ENCODE measurements at regions not wholly inside any gene's neighbourhood (a gene's known extent, or its start where the extent isn't known, plus 50 kb on each side); places are given as distances from the start of the nearest gene placed in this dataset.
A peak's percentile ranks its signal among the peaks of the same experiment; 100 is the strongest.

DNA sequence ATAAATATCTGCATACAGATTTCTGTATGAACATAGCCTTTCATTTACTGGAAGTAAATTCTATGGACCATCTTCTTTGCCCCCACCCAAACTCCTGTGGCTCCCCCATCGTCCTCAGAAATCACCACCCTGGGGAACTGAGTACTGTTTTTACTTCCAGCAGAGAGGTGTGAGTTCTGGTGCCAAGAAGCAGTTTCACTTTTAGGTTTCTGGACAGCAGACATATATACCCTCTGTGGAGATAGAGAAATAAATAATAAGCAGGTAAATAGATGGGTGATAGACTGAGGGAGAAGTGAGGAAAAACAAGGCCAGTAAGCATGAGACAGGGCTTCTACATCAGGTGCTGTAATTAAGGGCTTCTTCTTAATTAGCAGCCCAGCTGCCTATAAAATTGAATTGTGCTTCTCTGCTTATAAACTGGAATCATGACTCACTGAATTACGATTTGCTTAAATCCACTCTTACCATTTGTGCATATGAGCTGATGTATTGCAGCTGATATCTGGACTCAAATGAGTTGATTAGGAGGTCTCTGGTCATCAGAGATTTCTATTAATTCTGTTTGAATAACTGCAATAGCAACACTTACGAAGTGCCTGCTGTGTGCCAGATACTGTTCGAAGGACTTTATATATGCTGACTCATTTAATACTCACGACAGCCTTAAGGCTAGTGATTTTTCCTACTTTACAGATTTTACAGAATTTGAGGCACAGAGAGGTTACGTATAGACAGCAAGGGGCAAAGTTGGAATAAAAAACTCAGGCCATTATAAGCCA lies 60.8 kb upstream of the DHX15 start:
- Mint-ChIP-seq H3K4me1 (peaks cover 50% of the 10 kb centered on the region), H3K27me3 (ENCODE audit: low read depth, poor library complexity) (peaks cover 7% of the 10 kb centered on the region), H3K36me3 (ENCODE audit: low read depth) (no peaks in the 10 kb centered on the region), H3K4me3 (no peak overlapping the region), H3K27ac (no peak overlapping the region), H3K9me3 (no peaks in the 10 kb centered on the region)
- no peak for DNase-seq
- TF ChIP-seq, protein P1, sequence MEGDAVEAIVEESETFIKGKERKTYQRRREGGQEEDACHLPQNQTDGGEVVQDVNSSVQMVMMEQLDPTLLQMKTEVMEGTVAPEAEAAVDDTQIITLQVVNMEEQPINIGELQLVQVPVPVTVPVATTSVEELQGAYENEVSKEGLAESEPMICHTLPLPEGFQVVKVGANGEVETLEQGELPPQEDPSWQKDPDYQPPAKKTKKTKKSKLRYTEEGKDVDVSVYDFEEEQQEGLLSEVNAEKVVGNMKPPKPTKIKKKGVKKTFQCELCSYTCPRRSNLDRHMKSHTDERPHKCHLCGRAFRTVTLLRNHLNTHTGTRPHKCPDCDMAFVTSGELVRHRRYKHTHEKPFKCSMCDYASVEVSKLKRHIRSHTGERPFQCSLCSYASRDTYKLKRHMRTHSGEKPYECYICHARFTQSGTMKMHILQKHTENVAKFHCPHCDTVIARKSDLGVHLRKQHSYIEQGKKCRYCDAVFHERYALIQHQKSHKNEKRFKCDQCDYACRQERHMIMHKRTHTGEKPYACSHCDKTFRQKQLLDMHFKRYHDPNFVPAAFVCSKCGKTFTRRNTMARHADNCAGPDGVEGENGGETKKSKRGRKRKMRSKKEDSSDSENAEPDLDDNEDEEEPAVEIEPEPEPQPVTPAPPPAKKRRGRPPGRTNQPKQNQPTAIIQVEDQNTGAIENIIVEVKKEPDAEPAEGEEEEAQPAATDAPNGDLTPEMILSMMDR (IDR thresholded peaks at IDR 0.05), result no peak

DNA sequence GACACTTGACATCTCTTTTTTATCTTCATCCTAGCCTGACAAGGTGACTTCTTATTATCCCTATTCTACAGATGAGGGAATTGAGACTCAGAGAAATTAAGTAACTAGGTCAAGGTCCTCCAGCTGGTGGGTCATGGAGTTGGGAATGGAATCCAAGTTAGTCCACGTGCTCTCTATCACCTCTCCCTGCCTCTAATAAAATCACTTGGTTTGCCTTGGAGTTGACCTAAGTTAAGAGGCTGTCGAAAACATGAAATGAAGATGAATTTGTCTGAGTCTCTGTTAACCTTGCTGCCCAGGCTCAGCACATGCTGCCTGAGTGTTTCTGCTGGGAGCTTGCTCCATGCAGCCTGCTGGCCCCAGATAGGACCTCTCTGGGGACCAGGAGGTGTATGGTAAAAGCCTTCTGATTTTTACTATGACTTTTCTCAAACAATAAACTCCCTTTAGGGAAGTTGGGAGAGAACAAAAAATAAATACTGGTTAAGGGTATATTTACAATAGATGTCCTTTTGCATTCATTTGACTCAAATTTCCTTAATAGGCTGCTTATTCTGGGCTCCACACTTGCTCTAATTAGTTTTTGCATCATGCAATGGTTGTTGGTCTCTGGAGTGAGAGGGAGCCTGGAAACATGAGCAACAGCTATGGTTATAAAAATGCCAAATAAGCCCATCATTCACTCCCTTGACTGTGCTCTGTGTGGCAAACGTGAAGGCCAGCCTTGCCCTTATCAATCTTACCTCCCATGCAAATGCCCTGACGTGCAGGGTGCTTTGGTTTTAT lies 61.6 kb upstream of the DHX15 start:
- TF ChIP-seq, protein P1 (IDR thresholded peaks at IDR 0.05), result no peak
- DNase-seq, result no peak
- H3K4me1 Mint-ChIP-seq, result peaks cover 50% of the 10 kb centered on the region

DNA sequence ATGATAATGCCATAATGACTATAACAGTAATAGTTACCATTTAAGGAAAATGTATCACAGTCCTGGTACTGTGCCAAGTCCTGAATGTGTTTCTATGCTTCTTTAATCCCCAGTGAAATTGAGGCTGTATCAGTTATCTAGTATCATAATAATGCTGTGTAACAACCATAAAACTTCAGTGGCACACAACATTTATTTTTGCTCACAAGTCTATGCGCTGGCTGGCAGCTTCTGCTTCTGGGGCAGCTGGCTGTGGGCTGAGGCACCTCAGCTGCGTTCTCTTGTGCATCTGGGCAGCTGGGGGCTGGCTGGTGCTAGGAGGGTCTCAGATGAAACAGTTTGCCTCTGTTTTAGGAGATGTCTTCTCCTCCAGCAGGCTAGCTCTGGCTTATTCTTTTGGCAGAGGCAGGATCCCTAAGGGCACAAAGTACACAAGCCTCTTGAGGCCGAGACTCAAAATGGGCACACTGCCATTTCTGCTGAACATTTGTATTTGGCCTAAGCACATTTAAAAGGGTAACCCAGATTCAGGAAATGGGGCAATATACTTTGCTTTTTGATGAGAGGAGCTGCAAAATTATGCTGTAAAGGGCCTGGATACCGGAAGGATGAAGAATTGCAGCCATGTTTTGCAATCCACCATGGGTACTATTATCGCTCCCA lies 62.6 kb upstream of the DHX15 start:
- no peak overlapping the region for H3K4me3 Mint-ChIP-seq

More for the DNA sequence above, 61.6 kb upstream of the DHX15 start:
- H3K36me3 Mint-ChIP-seq (ENCODE audit: low read depth), result no peaks in the 10 kb centered on the region
- H3K27ac Mint-ChIP-seq, result peak overlapping the region; percentile 60
- H3K9me3 Mint-ChIP-seq, result no peaks in the 10 kb centered on the region
- peak overlapping the region; percentile 25 for H3K4me3 Mint-ChIP-seq
- peaks cover 7% of the 10 kb centered on the region for H3K27me3 Mint-ChIP-seq (ENCODE audit: low read depth, poor library complexity)

DNA sequence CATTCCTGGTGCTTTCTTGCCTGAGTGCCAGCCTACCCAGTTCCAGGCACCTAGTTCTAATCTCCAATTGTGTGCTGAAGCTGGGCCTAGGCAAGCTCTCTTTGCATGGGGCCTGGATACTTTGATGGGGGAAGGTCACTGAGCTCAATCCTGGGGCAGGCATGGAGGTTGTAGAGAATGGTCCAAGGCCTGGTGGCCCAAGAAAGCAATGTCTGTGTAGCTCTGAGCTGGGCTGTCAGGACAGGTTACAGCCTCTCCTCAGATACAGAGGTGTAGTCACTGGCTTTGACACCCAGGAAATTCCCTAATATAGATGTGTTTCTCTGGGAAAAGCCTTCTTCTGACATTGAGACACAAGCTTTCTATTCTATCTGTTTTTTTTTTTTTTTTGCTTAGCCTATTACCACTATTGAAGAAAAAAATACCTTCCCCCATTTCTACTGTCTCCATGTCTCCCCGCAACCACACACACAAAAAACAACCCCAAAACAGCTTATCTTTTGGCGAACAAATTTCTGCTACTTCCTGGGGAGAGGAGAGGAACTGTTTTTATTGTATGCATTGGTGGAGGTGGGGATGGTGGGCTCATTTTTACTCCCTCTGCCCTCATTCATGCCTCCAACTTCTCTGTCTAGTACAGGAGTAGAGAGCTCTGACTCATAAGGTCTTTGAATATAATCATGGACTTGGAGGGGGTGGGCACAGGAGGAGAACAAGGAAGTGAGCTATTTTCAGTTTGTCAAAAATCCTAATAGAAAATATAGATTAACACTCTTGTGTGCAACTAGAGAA lies 66.7 kb upstream of the DHX15 start:
- H3K9me3 Mint-ChIP-seq, result no peaks in the 10 kb centered on the region
- no peaks in the 10 kb centered on the region for H3K36me3 Mint-ChIP-seq (ENCODE audit: low read depth)
- H3K27ac Mint-ChIP-seq, result no peak overlapping the region
- H3K4me3 Mint-ChIP-seq, result no peak overlapping the region
- H3K4me1 Mint-ChIP-seq, result peaks cover 49% of the 10 kb centered on the region
- TF ChIP-seq, protein P1 (IDR thresholded peaks at IDR 0.05), result no peak
- peaks cover 7% of the 10 kb centered on the region for H3K27me3 Mint-ChIP-seq (ENCODE audit: low read depth, poor library complexity)
- no peak for DNase-seq

More for the DNA sequence above, 62.6 kb upstream of the DHX15 start:
- DNase-seq, result no peak
- peaks cover 9% of the 10 kb centered on the region for H3K27me3 Mint-ChIP-seq (ENCODE audit: low read depth, poor library complexity)
- TF ChIP-seq, protein P1 (IDR thresholded peaks at IDR 0.05), result no peak
- H3K4me1 Mint-ChIP-seq, result peaks cover 50% of the 10 kb centered on the region
- no peaks in the 10 kb centered on the region for H3K36me3 Mint-ChIP-seq (ENCODE audit: low read depth)
- H3K27ac Mint-ChIP-seq, result no peak overlapping the region
- H3K9me3 Mint-ChIP-seq, result no peaks in the 10 kb centered on the region

DNA sequence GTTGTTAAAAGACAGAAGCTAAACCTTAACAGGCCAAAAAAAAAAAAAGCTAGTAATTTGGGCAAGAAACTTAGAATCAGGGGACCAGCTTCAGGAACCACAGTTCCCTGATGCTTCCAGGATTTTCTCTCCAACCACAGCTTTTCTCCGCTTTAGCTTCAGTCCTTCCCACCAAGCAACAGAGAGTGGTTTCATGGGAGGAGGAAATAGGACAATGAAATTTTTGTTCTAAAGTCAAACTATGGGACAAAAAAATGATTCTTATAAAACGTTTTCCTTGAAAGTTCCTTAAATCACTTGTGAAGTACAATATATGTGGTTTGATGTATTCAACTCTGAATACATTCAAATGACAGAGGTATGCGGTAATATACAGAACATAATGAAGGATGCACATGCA lies 71.0 kb upstream of the DHX15 start:
- H3K27me3 Mint-ChIP-seq (ENCODE audit: low read depth, poor library complexity), result peaks cover 3% of the 10 kb centered on the region
- DNase-seq, result no peak
- no peak overlapping the region for H3K4me3 Mint-ChIP-seq

More for the DNA sequence above, 71.0 kb upstream of the DHX15 start:
- Mint-ChIP-seq H3K27ac (no peak overlapping the region), H3K4me1 (peaks cover 58% of the 10 kb centered on the region), H3K9me3 (no peaks in the 10 kb centered on the region), H3K36me3 (ENCODE audit: low read depth) (no peaks in the 10 kb centered on the region)
- TF ChIP-seq, protein P1 (IDR thresholded peaks at IDR 0.05), result no peak

Data from nephron progenitor cell (in vitro differentiated cells).